ENCODE measurements at regions not wholly inside any gene's neighbourhood (a gene's known extent, or its start where the extent isn't known, plus 50 kb on each side); places are given as distances from the start of the nearest gene placed in this dataset.

- Mint-ChIP-seq H3K27ac (no peak overlapping the region), H3K9me3 (peaks cover 0 to 2% (median 0%) of the 10 kb centered on the region in 7 donors), H3K36me3 (no peaks in the 10 kb centered on the region), H3K27me3 (ENCODE audit: low read depth in 3 of 3) (peaks cover 0 to 2% (median 0%) of the 10 kb centered on the region in 3 donors), H3K4me3 (no peak overlapping the region), H3K4me1 (peaks cover 2% of the 10 kb centered on the region)
- H3K79me2 ChIP-seq (ENCODE audit: insufficient read depth, low read length): no peaks in the 10 kb centered on the region
- no peak for TF ChIP-seq CTCF (IDR thresholded peaks at IDR 0.05)
- no peaks in the 10 kb centered on the region for H4K20me1 ChIP-seq (ENCODE audit: insufficient read depth, low read length)
- no peak overlapping the region for H3K4me2 ChIP-seq (replicated peaks; ENCODE audit: extremely low read depth, low read length, poor library complexity, severe bottlenecking)
- H3K9ac ChIP-seq (ENCODE audit: insufficient read depth, low read length, poor library complexity, severe bottlenecking): no peak overlapping the region
- H3K9me3 ChIP-seq (replicated peaks in 1 of 2; ENCODE audit: control insufficient read depth in 1 of 2, insufficient read depth in 1 of 2, low read length in 2 of 2): no peaks in the 10 kb centered on the region
- H3K27me3 ChIP-seq (ENCODE audit: control insufficient read depth in 2 of 2, insufficient read depth in 2 of 2, low read length in 2 of 2): no peaks in the 10 kb centered on the region
- intact Hi-C loops (cut with micrococcal nuclease): no loop called here
- no peak overlapping the region for H2AFZ ChIP-seq (ENCODE audit: insufficient read depth, low read depth, low read length, poor library complexity, severe bottlenecking)
- H3K4me1 ChIP-seq (ENCODE audit: control insufficient read depth in 1 of 2, insufficient read depth in 2 of 2, low read length in 2 of 2): no peaks in the 10 kb centered on the region
- no peak for DNase-seq
- H3K4me3 ChIP-seq (replicated peaks in 1 of 3; ENCODE audit: low read depth in 2 of 3, low read length in 3 of 3): no peak overlapping the region
- WGBS (ENCODE audit: insufficient coverage): 100% methylated on average over 1 of the region's 2 CpGs
- no peaks in the 10 kb centered on the region for H3K36me3 ChIP-seq (replicated peaks in 1 of 2; ENCODE audit: control insufficient read depth in 1 of 2, insufficient read depth in 2 of 2, low read length in 2 of 2)
- H3K27ac ChIP-seq (ENCODE audit: low read depth in 1 of 2, low read length in 2 of 2): no peak overlapping the region
Observed at GRCh38 chr12:21993438-21993981, 52.3 kb upstream of the ABCC9 start.

DNA sequence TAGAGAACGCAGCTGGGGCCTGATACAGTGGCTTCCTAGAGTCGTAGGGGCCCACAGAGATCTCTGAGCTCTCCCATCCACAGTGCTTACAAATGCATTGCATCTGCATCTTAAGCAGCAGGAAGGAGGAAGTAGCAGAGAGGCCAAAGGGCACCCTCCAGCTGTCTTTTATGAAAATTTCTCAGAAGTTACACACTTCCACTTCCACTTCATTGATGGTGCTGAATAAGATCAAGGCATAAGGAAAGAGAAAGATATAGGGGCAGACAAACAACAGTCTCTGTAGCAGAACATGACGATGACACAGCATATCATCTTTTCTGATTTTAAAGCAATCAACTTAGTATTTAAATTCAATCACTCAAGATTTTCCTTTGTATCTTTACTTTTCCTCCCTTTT lies 51.6 kb upstream of the ABCC9 start:
- no peak for TF ChIP-seq CTCF (IDR thresholded peaks at IDR 0.05)
- Mint-ChIP-seq H3K27ac (no peak overlapping the region), H3K4me3 (no peak overlapping the region), H3K27me3 (ENCODE audit: low read depth in 3 of 3) (peaks cover 0 to 2% (median 0%) of the 10 kb centered on the region in 3 donors), H3K9me3 (peaks cover 0 to 2% (median 0%) of the 10 kb centered on the region in 7 donors), H3K4me1 (peaks cover 2% of the 10 kb centered on the region), H3K36me3 (no peaks in the 10 kb centered on the region)
- WGBS (ENCODE audit: insufficient coverage): no CpG with 5 or more reads among the region's 3 CpGs
- no peaks in the 10 kb centered on the region for H3K9me3 ChIP-seq (replicated peaks in 1 of 2; ENCODE audit: control insufficient read depth in 1 of 2, insufficient read depth in 1 of 2, low read length in 2 of 2)
- no peaks in the 10 kb centered on the region for H3K4me1 ChIP-seq (ENCODE audit: control insufficient read depth in 1 of 2, insufficient read depth in 2 of 2, low read length in 2 of 2)
- no peak overlapping the region for H3K4me3 ChIP-seq (replicated peaks in 1 of 3; ENCODE audit: low read depth in 2 of 3, low read length in 3 of 3)
- H4K20me1 ChIP-seq (ENCODE audit: insufficient read depth, low read length): no peaks in the 10 kb centered on the region
- no peak for DNase-seq
- H2AFZ ChIP-seq (ENCODE audit: insufficient read depth, low read depth, low read length, poor library complexity, severe bottlenecking): peak overlapping the region; percentile 21
- H3K9ac ChIP-seq (ENCODE audit: insufficient read depth, low read length, poor library complexity, severe bottlenecking): no peak overlapping the region
- no peak overlapping the region for H3K27ac ChIP-seq (ENCODE audit: low read depth in 1 of 2, low read length in 2 of 2)
- no peak overlapping the region for H3K4me2 ChIP-seq (replicated peaks; ENCODE audit: extremely low read depth, low read length, poor library complexity, severe bottlenecking)
- intact Hi-C loops (cut with micrococcal nuclease): no loop called here
- no peaks in the 10 kb centered on the region for H3K27me3 ChIP-seq (ENCODE audit: control insufficient read depth in 2 of 2, insufficient read depth in 2 of 2, low read length in 2 of 2)
- no peaks in the 10 kb centered on the region for H3K36me3 ChIP-seq (replicated peaks in 1 of 2; ENCODE audit: control insufficient read depth in 1 of 2, insufficient read depth in 2 of 2, low read length in 2 of 2)
- no peaks in the 10 kb centered on the region for H3K79me2 ChIP-seq (ENCODE audit: insufficient read depth, low read length)
